Mucosa of descending colon (tissue), 3 donors: ENCODE measurements at regions not wholly inside any gene's neighbourhood (a gene's known extent, or its start where the extent isn't known, plus 50 kb on each side); places are given as distances from the start of the nearest gene placed in this dataset.

Experiments
- ATAC-seq: fragments of 200-7000 bp; cut with Tn5 transposase; one replicate; pipeline ENCODE4 v1.9.1; 2020; ENCODE audit warnings: mild to moderate bottlenecking, moderate library complexity
- DNase-seq, 3 donors: peaks; one replicate each; pipeline ENCODE4 v3.0.0-alpha.2; 2020
- H3K36me3 ChIP-seq: fragments of 200-600 bp; one replicate; pipeline ENCODE4 v1.8.0; 2021; ENCODE audit warnings: low read depth, mild to moderate bottlenecking
- H3K4me1 ChIP-seq: fragments of 200-600 bp; one replicate; pipeline ENCODE4 v1.8.0; 2021; ENCODE audit warnings: low read depth, mild to moderate bottlenecking
- H3K4me3 ChIP-seq: fragments of 200-600 bp; one replicate; pipeline ENCODE4 v1.8.0; 2021; ENCODE audit warnings: mild to moderate bottlenecking
- H3K9me3 ChIP-seq: fragments of 200-600 bp; one replicate; pipeline ENCODE4 v1.8.0; 2021; ENCODE audit warnings: mild to moderate bottlenecking
- intact Hi-C, 2 donors: fragments of 100-400 bp; cut with DNase I in 1 of 2; cut with micrococcal nuclease in 1 of 2; formaldehyde crosslinking; loops; one replicate each; pipeline versions ENCODE4 v1.11.0 to v1.11.1; 2022; cut with DNase I, micrococcal nuclease
- TF ChIP-seq, protein P1 (sequence below): fragments of 200-600 bp; IDR thresholded peaks from one replicate; pipeline ENCODE4 v1.8.0; 2022; ENCODE audit warnings: antibody characterized with exemption, mild to moderate bottlenecking
- donor health status: DM: no; HTN: no; CAD: no; lungs with moderate emphysema.
- donor health status: DM: no; HTN: no; CAD: no.
- donor health status: DM: no; HTN: yes; CAD: no.

DNA sequence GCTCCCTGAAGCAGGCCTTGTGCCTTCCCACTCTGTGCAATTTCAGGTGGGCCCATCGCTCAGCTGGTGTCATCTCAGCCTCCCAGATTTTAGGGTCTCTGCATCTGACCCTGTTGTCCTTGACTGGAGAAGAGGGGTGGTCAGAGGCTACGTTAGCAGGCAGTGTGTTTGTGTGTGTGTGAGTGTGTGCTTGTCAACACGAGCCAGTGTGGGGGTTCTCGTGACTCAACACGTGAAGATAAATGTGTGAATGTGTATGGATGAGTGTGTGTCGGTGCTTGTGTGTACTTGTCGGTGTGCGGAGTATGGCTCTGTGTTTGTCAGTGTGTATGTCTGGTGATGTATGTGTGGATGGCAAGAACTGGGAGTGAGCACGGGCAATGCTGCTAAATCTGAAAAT is 142.6 kb upstream of the KLF4 start:
- H3K4me1 ChIP-seq = no peaks in the 10 kb centered on the region
- DNase-seq (no peak), ATAC-seq (no peak)
- H3K9me3 ChIP-seq = no peaks in the 10 kb centered on the region
- no peaks in the 10 kb centered on the region for H3K36me3 ChIP-seq
- intact Hi-C loops = no loop called here
- H3K4me3 ChIP-seq = no peak overlapping the region
- TF ChIP-seq, protein P1, sequence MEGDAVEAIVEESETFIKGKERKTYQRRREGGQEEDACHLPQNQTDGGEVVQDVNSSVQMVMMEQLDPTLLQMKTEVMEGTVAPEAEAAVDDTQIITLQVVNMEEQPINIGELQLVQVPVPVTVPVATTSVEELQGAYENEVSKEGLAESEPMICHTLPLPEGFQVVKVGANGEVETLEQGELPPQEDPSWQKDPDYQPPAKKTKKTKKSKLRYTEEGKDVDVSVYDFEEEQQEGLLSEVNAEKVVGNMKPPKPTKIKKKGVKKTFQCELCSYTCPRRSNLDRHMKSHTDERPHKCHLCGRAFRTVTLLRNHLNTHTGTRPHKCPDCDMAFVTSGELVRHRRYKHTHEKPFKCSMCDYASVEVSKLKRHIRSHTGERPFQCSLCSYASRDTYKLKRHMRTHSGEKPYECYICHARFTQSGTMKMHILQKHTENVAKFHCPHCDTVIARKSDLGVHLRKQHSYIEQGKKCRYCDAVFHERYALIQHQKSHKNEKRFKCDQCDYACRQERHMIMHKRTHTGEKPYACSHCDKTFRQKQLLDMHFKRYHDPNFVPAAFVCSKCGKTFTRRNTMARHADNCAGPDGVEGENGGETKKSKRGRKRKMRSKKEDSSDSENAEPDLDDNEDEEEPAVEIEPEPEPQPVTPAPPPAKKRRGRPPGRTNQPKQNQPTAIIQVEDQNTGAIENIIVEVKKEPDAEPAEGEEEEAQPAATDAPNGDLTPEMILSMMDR = no peak

- intact Hi-C loops = no loop called here
- no peaks in the 10 kb centered on the region for H3K4me1 ChIP-seq
- no peaks in the 10 kb centered on the region for H3K36me3 ChIP-seq
- H3K9me3 ChIP-seq = no peaks in the 10 kb centered on the region
- DNase-seq (no peak), ATAC-seq (peak; percentile 19)
- no peak overlapping the region for H3K4me3 ChIP-seq
- TF ChIP-seq, protein P1 = no peak
Measured at GRCh38 chr9:107631788-107632187, 142.2 kb upstream of the KLF4 start.

- no peak for ATAC-seq
- intact Hi-C loops = no loop called here
- DNase-seq = no peak
- Histone ChIP-seq H3K9me3 (no peaks in the 10 kb centered on the region), H3K4me1 (no peaks in the 10 kb centered on the region), H3K36me3 (no peaks in the 10 kb centered on the region), H3K4me3 (no peak overlapping the region)
- TF ChIP-seq, protein P1 = no peak
Measured at GRCh38 chr9:107630156-107630555, 140.6 kb upstream of the KLF4 start.

DNA sequence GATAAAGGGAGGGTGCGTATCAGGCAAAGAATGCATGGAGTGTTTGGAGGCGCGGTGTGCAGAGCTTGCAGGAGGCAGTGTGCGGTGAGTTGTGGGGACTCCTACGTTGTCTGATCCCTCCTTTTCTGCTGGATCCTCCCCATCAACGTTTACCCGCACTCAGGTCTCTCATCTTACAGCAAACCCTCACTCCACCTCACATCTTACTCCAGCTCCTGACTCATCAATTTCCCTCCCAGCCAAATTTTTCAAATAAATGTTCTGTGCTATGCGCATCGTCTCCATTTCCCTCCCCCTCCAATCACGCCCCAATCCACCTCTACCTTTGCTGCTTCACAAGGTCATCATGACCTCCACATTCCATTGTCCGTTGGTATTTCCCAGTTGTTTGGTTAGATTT is 138.9 kb upstream of the KLF4 start:
- Histone ChIP-seq H3K4me3 (no peak overlapping the region), H3K4me1 (peaks cover 3% of the 10 kb centered on the region), H3K36me3 (no peaks in the 10 kb centered on the region), H3K9me3 (no peaks in the 10 kb centered on the region)
- ATAC-seq (no peak), DNase-seq (no peak)
- intact Hi-C loops = no loop called here
- TF ChIP-seq, protein P1 = no peak

- intact Hi-C loops = no loop called here
- ATAC-seq (peak; percentile 63), DNase-seq (peak in 1 of 3 donors; percentile 41)
- H3K9me3 ChIP-seq = no peaks in the 10 kb centered on the region
- TF ChIP-seq, protein P1 = no peak
- H3K4me3 ChIP-seq = no peak overlapping the region
- H3K4me1 ChIP-seq = peaks cover 3% of the 10 kb centered on the region
- no peaks in the 10 kb centered on the region for H3K36me3 ChIP-seq
Measured at GRCh38 chr9:107627781-107628180, 138.2 kb upstream of the KLF4 start.

DNA sequence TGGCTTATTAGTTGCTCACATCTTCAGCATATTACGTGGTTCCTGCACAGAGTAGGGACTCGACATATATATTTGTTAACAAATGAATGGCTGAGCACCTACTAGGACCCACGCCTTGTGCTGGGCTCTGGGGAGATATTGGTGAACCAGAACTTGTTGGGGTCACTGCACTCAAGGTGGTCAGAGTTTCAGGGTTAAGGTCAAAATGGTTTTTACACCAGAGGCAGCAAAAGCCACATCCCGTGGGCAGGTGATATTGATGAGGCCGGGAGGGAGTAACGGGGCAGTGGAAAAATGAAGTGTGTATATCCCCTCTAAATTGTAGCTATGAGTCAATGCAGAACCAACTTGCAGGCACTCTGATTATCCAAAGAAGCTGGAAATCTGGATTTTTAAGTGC is 136.5 kb upstream of the KLF4 start:
- no peak overlapping the region for H3K4me3 ChIP-seq
- no peak for ATAC-seq
- H3K9me3 ChIP-seq = no peaks in the 10 kb centered on the region
- no peaks in the 10 kb centered on the region for H3K36me3 ChIP-seq
- TF ChIP-seq, protein P1 = no peak
- intact Hi-C loops = no loop called here
- no peak for DNase-seq
- H3K4me1 ChIP-seq = peaks cover 12% of the 10 kb centered on the region
